ENCODE measurements at regions not wholly inside any gene's neighbourhood (a gene's known extent, or its start where the extent isn't known, plus 50 kb on each side); places are given as distances from the start of the nearest gene placed in this dataset.

DNA sequence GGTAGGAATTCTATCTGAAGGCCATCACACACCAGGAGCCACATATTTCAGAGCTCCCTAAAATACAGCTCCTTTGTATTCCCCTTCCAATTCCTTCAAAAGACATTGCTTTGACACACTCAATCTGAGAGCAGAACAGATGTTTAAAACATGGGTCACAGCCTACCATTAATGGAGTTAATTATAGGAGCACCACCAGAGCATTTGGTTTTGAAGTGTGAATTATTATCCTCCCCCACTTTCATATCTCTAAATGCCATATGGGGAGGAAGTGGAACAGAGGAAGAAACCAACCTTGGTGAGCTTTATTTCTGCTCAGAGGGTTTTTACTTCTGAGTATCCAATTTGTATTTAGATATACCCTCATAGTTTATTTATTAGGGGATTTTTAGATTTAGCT, 50.7 kb upstream of the TNFRSF21 start:
- DNase-seq (ENCODE audit: low spot score) = no peak

DNA sequence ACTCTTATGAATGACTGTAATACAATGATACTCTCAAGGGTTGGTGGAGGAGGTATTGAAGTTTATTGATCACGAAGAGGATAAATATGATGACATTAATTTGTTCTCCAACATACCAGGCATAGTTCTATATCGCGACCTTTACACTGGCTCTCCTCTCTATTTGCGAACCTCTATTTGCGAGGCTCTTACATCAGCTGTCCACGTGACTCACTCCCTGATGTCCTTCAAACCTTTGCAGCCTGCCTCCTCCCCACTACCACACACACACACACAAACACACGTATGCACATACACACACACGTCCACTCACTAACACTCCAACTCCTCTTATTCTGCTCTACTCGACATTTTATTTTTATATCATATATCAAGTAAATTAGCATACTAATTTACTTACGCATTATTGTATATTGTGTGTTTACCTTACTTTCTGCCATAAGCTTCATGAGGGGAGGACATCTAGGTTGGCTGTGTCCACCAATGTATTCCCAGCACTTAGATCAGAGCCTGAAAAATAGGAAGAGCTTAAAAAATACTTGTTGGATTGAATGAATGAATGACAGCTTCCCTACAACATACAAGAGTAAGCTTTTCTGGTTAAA, 53.3 kb upstream of the TNFRSF21 start:
- DNase-seq (ENCODE audit: low spot score) = no peak

DNA sequence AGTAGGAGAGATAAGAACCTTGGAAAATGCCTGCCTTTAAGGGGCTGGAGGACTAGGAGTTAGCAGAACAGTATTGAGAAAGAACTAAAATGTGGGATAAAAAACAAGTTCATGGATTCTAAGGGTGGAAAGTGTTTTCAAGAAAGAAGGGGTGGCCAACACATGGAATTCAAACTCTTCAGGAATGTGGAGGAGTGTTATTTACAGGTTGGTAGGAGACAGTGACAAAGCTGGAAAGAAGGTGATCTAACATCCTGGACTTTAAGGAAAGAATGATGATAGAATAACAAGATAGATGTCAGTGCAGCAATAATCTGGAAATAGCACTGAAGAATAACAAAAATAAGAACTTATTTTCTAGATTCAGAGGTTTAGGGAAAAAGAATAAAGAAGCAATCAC, 54.0 kb upstream of the TNFRSF21 start:
- DNase-seq (ENCODE audit: low spot score) = no peak

DNA sequence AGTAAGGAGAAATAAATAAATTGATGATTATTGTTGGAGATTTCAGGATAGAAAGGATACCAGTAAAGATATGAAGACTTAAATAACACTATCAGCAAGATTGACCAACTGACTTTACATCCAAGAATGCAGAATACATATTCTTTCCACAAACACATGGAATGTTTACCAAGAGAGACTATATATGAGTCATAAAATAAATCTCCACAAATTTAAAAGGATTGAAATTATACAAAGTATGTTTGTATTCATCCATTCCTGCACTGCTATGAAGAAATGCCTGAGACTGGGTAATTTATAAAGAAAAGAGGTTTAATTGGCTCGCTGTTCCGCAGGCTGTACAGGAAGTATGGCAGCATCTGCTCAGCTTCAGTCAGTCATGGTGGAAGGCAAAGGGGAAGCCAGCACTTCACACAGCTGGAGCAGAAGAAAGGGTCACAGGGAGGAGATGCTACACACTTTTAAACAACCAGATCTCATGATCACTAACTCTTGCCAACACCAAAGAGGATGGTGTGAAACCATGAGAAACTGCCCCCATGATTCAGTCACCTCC, 56.7 kb upstream of the TNFRSF21 start:
- no peak for DNase-seq (ENCODE audit: low spot score)

DNA sequence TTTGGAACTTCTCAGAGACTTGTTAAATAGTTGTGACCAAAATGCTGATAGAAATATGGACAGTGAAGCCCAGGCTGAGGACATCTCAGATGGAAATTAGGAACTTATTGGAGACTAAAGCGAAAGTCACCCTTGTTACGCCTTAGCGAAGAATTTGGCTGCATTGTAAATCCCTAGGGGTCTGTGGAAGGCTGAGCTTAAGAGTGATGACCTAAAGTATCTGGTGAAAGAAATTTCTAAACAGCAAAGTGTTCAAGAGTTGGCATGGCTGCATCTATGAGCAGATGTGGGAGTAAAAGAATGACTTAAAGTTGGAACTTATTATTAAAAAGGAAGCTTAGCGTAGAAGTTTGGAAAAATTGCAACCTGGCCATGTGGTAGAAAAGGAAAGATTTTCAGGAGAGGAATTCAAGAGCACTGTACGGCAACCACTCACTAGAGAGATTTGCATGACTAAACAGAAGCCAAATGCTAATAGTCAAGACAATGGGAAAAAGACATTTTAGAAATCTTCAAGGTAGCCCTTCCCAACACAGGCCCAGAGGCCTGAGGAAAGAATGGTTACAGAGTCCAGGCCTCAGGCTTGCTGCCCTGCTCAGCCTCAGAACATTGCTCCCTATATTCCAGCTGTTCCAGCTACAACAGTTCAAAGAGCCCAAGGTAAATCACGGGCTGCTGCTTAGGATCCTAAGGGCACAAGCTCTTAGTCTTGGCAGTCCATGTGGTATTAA, 61.6 kb upstream of the TNFRSF21 start:
- no peak for DNase-seq (ENCODE audit: low spot score)

DNA sequence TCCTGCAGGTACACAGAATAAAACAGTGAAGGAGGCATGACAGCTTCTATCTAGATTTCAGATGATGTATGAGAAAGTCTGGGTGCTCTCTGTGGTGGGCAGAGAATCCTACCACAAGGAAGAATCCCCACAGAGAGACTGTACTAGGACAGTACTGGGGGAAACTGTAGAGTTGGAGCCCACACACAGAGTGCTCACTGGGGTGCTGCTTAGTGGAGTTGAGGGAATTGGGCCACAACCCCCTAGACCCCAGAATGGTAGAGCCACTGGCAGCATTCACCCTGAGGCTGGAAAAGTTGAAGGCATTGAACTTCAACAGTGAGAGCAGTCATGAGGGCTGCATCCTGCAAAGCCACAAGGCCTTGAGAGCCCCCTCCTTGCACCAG, 62.2 kb upstream of the TNFRSF21 start:
- DNase-seq (ENCODE audit: low spot score) = no peak

DNA sequence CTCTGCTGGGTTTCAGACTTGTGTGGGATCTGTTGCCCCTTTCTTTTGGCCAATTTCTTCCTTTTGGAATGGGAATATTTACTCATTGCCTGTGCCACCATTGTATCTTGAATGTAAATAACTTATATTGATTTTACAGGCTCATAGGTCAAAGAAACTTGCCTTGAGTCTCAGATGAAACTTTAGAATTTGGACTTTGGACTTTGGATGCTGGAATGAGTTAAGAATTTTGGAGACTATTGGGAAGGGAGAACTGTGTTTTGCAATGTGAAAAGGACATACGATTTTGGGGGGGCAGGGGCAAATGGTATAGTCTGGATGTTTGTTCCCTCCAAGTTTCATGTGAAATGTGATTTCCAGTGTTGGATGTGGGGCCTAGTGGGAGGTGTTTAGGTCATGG, 62.6 kb upstream of the TNFRSF21 start:
- DNase-seq (ENCODE audit: low spot score) = no peak

DNA sequence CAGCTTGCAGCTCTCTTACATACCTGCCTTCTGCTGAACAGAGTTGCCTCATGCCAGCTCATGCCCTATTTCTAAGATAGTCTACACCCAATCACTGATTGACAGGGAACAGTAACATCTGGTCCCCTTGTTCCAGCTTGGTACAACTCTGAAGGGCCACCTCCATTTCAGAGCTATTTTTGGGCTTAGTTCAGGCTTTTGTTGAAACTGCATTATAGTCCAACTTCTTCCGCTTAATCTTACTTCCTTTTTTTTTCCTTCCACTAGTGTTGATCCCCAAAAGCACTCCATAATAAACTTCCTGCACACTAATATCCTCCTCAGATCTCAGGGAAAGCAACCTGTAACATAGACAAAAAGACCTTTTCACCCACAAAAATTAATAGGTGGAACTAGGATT, 65.7 kb upstream of the TNFRSF21 start:
- no peak for DNase-seq (ENCODE audit: low spot score)

DNA sequence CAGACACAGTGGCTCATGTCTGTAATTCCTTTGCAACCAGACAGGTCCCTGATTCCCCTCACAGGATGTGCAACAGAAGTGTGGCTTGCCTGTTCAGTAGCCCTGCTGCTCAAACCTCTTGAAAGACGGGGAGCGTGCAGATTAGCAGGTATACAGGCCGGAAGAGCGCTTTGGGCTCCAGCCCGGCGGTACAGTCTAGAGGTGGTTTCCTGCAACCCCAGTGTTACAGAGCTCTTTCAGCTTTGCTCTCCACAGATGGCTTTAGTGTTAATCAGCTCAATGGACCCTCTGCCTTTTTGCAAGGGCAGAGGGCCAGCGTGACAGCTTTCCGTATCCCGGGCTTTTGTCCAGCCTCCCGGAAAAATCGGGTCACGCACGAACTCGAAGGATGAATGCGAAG, 67.2 kb upstream of the TNFRSF21 start:
- no peak for DNase-seq (ENCODE audit: low spot score)

DNA sequence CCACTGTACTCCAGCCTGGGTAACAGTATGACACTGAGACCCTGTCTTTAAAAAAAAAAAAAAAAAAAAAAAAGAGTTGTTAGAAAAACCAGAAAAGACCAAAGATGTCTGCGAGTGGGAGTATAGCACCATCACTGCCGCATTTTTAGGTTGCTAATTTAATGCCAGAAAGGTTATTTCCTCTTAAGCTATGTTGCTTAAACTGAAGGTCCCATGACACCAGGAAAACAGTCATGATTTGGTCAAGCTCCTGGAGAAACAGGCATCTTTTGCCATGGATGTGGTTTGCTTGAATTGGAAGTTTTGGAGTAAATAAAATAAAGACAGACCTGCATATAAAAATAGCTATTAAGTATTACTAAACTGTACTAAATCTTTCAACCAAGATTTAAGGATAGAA, 68.3 kb upstream of the TNFRSF21 start:
- DNase-seq (ENCODE audit: low spot score) = no peak

DNA sequence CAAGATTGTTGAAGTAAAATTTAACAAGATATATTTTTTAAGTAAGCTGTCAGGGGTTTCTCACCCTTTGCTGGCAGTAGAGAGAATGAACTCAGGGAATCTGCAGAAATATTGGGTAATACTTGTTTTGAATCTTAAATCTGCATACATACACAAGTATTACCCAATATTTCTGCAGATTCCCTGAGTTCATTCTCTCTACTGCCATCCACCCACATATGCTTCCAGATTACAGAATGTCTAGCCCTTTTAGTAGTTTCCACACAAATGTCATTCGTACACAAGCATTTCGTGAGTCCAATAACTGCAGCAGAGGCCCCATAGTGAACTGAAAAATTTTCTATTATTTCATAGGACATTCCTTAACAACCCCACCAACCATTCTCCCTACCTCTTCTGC, 69.6 kb upstream of the TNFRSF21 start:
- no peak for DNase-seq (ENCODE audit: low spot score)

DNA sequence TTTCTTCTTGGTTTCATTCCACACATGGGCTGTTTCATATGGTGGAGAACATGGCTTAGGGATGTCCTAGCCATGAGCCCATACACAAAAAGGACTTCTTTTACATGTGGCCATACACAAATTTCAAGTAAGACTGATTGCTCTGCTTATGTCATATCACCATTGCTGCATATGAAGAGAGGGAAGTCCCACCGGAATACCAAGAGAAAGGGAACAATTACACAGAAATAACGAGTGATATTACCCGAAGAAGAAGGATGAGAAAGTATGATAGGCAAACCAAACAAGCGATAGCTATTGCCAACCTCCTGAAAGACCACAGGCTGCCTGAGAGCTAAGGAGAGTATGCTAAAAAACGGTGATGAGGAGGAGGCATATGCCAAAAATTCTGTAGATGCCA, 70.5 kb upstream of the TNFRSF21 start:
- DNase-seq (ENCODE audit: low spot score) = no peak

DNA sequence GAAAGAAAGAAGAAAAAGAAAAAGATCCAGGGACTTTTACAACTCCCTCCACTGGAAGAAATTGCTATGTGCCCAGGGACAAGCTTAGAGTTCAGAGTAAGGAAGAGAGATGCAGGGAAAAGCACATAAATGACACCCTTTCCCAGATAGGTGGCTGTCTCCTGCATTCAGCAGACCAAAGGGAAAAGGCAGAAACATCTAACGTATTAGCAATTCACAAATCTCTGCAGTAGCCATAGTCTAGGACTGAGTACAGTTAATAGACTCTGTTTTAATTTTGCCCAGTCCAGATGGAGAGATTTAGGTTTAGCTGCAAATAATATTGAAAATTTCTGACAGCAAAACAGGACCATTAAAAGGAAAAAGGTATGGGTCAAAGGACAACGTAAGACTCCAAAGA, 71.3 kb upstream of the TNFRSF21 start:
- no peak for DNase-seq (ENCODE audit: low spot score)

DNA sequence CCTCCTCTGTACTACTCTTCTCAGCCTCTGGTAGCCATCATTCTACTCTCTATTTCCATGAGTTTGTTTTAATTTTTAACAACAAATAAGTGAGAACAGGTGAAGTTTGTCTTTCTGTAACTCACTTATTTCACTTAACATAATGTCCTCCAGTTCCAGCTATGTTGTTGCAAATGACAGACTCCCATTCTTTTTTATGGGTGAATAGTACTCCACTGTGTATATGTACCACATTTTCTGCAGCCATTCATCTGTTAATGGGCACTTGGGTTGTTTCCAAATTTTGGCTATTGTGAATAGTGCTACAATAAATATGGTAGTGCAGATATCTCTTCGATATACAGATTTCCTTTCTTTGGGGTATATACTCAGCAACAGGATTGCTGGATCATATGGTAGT, 73.7 kb upstream of the TNFRSF21 start:
- DNase-seq (ENCODE audit: low spot score) = no peak

DNA sequence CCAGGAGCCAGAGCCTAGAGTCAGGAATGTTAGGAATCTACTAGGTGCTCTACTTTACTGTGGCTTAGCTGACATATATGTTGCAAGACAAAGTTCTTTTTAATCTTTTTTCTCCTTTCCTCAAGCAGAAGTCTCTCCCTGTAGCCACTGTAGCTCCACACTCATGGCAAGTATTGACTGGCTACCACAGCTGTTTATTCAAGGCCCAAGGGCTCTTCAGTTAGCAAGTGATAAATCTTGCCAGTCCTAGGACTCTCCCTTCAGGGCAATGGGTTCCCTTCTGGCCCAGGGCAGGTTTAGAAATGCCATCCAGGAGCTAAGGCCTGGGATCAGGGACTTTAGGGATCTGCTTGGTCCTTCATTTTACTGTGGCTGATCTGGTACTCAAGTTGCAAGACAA, 82.0 kb upstream of the TNFRSF21 start:
- DNase-seq (ENCODE audit: low spot score) = no peak

DNA sequence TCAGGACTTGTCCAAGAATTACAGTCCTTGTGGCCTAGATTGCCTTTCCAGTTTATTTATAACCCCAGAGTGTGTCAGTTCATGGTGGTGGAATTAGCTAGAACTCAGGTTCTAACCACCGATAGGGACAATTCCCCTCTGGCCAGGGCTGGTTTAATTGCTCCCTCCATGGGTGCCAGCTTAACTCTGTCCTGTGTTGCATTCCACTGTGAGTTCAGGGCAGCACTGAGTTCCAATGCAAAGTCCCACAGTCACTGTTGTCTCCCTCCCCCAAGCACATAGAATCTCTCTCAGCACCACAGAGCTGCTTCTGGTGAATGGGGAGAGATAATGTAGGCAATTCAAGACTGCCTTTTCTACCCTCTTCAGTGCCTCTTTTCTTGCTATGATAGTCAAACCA, 82.5 kb upstream of the TNFRSF21 start:
- no peak for DNase-seq (ENCODE audit: low spot score)

DNA sequence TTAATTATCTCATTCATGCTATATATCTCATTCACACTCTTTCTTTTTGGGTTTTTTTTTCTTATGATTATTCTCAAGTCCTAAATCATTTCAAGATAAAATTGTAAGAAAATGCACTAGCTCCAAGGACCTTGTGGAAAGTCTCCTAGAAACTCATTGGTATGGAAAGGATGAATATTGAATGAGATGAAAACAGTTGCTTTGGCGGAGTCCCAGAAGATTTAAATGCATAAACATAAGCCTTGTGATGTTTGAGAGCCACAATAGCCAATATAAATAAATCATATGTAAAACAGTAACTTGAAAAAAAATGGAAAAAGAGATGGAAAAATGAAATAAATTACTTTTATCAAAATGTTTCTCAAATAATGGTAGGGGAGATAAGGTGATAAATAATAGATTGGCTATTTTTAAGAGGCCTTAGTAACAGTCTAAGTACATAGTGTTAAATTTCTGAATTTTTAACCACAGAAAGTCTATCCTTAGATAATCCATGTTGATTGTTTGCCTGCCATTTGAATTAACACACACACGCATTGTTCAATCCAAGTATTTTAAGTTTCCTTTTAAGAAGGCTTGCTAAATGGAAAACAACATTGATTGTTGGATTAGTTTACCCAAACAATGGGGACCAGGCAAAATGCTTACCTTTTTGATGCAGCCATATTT, 81.1 kb upstream of the CD2AP start:
- no peak for DNase-seq (ENCODE audit: low spot score)

DNA sequence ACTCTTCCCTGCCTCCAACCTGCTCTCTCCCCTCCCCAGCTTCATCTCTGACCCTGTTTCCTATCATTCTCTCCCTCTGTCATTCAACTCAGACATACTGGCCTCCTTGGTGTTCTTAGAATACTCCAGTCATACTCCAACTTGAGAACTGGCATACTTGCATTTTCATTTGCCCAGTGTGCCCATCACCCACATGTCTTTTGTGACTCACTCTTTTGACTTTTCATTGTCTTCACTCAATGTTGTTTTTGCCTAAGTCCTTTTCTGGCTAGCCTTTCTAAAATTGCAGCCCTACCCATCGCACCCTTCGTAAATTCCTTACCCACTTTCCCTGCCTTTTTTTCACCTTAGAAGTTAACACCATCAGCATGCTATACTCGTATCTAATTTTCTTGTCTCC, 77.0 kb upstream of the CD2AP start:
- no peak for DNase-seq (ENCODE audit: low spot score)

DNA sequence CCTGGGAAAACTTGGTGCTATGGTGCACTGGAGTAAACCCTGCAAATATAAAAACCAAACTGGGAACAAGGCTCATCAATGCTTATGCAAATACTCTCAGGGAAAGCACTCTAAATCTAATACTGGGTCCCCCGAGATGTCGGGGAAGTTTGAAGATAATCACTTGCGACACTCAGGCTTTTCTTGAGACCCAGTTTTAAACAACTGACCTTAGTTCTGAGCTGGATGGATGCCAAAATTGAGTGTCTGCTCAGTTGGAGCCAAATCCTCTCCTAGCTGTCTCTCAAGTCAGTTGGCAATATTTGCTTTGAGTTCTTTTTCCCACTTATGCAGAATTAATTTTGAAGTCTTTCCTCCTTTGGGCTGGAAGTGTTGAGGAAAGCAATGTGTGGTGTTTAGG, 75.5 kb upstream of the CD2AP start:
- no peak for DNase-seq (ENCODE audit: low spot score)

DNA sequence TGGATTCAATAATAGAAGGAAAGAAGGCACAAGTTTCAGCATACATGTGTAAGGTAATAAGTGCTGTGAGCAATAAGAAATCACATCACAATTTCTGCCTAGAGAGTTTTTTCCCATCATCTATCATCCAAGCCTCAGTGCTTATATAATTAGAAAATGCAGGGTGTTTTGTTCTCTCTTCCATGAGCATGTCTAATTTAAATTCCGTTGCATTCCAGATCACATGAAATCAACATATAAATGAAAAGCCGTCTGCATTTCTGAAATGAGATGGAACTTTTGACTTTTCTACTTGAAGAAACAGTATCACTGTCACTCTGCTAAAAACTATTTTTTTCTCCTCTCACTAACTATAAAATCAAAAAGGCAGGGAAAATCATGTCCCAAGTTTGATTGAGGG, 74.5 kb upstream of the CD2AP start:
- no peak for DNase-seq (ENCODE audit: low spot score)

DNA sequence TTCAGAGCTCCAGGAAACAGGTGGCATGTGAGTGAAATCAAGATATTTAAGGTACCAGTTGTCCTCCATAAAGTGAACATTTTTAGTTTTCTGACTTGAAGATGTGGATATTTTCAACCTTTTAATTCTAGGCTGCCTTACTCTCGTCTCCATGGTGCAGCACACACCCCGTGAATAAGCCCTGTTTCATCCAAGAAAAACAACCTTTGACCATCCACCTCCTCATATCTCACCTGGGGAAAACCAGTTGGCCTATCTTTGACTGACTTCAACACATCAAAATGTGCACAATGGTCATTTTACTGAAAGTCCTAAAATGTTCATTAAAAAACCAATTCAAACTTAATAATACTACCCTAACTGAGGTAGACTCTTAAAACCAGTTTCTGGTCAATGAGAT, 73.8 kb upstream of the CD2AP start:
- DNase-seq (ENCODE audit: low spot score) = no peak

DNA sequence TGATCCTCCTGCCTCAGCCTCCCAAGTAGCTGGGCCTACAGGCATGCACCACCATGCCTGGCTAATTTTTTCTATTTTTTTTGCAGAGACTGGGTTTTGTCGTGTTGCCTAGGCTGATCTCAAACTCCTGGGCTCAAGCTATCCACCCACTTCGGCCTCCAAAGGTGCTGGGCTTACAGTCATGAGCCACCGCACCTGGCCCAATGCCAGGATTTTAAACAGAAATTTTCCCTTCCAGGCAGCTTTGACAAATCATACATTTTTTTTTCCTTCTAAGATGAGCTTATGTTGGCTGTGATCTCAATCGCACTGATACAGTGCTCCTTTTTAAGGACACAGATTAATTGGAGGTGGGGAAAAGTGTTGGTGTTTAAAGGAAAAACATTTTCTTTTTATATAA, 73.2 kb upstream of the CD2AP start:
- DNase-seq (ENCODE audit: low spot score) = no peak

DNA sequence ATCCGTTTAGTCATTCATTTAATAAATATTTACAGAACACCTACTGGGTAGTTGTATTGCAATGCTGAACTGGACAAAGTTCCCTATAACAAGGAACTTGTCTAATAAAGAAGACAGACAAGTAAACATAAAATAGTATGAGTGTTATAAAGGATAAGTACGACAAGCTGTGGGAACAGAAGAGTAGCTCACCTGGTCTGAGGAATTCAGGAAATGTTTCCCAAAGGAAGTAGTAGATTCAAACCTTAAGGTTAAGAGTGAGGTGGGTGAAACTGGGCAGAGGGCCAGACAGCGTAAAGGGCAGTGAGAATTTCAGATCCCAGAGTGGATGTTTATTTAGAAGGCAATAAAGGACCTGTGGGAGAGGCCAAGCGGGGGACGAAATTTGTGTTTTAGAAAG, 72.3 kb upstream of the CD2AP start:
- no peak for DNase-seq (ENCODE audit: low spot score)
